Muscle layer of colon (tissue), 2 donors: ENCODE measurements at regions not wholly inside any gene's neighbourhood (a gene's known extent, or its start where the extent isn't known, plus 50 kb on each side); places are given as distances from the start of the nearest gene placed in this dataset.
"Not testable (repeated sequence)": the region's sequence is repeated elsewhere in the genome, so short reads cannot be mapped to it uniquely, and the experiment has no call there.

ENCODE experiments used
- H3K27ac ChIP-seq: one replicate; pipeline ENCODE4 v1.7.0; 2013; ENCODE audit warnings: low read depth, mild to moderate bottlenecking, low read length, moderate library complexity
- H3K27me3 ChIP-seq, 2 donors: one replicate each; pipeline ENCODE4 v1.7.0; 2013; ENCODE audit warnings: low read length in 2 of 2, mild to moderate bottlenecking in 2 of 2; ENCODE audit not compliant: insufficient read depth in 2 of 2, control insufficient read depth in 1 of 2
- H3K36me3 ChIP-seq: one replicate; pipeline ENCODE4 v1.7.0; 2013; ENCODE audit warnings: mild to moderate bottlenecking, low read length; ENCODE audit not compliant: insufficient read depth
- H3K4me1 ChIP-seq: one replicate; pipeline ENCODE4 v1.7.0; 2013; ENCODE audit warnings: mild to moderate bottlenecking, low read length; ENCODE audit not compliant: insufficient read depth
- H3K4me3 ChIP-seq, 2 donors: one replicate each; pipeline ENCODE4 v1.7.0; 2013; ENCODE audit warnings: low read length in 2 of 2, low read depth in 1 of 2, mild to moderate bottlenecking in 1 of 2, moderate library complexity in 1 of 2
- H3K9ac ChIP-seq: one replicate; pipeline ENCODE4 v1.7.0; 2013; ENCODE audit warnings: low read length
- H3K9me3 ChIP-seq: one replicate; pipeline ENCODE4 v1.7.0; 2013; ENCODE audit warnings: mild to moderate bottlenecking, low read length
- donor health status: abdominal sarcoma.
- donor health status: Adenocarcinoma of cecum.

GRCh38 chr14:49297102-49297501 is 289.1 kb downstream of the RPS29 start:
- no peaks in the 10 kb centered on the region for H3K9me3 ChIP-seq
- H3K9ac ChIP-seq: no peak overlapping the region
- no peaks in the 10 kb centered on the region for H3K27me3 ChIP-seq
- H3K36me3 ChIP-seq: no peaks in the 10 kb centered on the region
- no peak overlapping the region for H3K27ac ChIP-seq
- H3K4me1 ChIP-seq: no peaks in the 10 kb centered on the region
- H3K4me3 ChIP-seq: no peak overlapping the region

- Histone ChIP-seq H3K9me3 (no peaks in the 10 kb centered on the region), H3K27ac (no peak overlapping the region), H3K27me3 (no peaks in the 10 kb centered on the region), H3K9ac (no peak overlapping the region), H3K4me3 (no peak overlapping the region), H3K36me3 (no peaks in the 10 kb centered on the region), H3K4me1 (no peaks in the 10 kb centered on the region)
Observed at GRCh38 chr14:49294621-49295148, 291.5 kb downstream of the RPS29 start.

GRCh38 chr14:49287004-49287403 is 299.2 kb downstream of the RPS29 start:
- Histone ChIP-seq H3K27ac (no peak overlapping the region), H3K4me1 (no peaks in the 10 kb centered on the region)

DNA sequence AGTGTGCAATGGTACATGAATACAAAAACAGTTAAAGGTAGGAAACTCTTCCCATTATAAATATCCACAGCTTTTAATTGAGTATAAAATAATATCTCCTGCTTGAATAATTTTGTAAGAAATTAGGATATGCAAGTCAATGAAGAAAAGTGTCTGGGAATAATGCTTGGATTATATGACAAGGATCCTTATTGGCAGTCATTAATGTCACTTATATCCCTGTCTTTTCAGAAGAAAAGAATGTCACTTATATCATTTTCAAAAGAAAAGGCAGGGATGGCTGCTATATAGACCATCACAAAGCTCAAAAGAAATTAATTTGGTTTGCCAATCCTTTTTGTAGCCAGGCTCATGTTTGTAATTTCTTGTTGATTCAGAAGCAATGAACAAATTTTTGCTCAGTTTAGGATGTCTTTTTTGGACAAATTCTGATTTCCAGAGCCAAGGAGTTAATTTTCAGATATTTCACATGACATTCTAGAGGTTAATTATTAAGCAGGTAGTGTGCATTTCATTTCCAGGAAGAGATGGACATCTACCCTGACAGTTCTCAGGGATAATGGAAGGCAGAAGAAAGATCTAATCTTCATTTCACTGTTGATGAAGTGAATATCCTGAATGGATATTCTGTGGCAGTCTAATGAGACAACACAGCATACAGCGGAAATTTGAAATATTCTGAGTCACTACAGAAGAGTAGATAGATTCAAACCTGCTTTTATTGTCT is 299.8 kb downstream of the RPS29 start:
- Histone ChIP-seq H3K9ac (no peak overlapping the region), H3K9me3 (no peaks in the 10 kb centered on the region), H3K4me3 (no peak overlapping the region), H3K27ac (no peak overlapping the region), H3K4me1 (no peaks in the 10 kb centered on the region), H3K27me3 (no peaks in the 10 kb centered on the region), H3K36me3 (no peaks in the 10 kb centered on the region)

More at GRCh38 chr14:49287004-49287403, 299.2 kb downstream of the RPS29 start:
- Histone ChIP-seq H3K9me3 (no peaks in the 10 kb centered on the region), H3K36me3 (no peaks in the 10 kb centered on the region), H3K9ac (no peak overlapping the region), H3K4me3 (no peak overlapping the region), H3K27me3 (no peaks in the 10 kb centered on the region)

DNA sequence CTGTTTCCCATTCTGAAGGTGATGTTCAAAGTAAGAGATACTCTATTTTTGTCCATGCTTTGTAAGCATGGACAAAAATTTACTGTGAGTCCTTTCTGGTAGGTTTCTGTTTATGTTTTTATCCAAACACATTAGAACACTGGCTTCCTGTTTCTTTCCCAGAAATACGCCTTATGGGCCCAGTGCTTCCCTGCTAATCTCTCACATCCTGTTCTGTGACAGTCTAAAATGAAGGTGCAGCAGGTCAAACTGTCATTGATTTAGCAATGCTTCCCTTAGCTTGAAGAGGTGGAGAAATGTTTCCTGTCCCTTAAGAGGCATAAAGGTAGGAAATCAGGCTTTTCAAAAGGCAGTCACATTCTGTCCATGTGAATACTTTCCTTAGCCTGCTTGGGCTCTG is 305.6 kb downstream of the RPS29 start:
- Histone ChIP-seq H3K4me3 (no peak overlapping the region), H3K9me3 (no peaks in the 10 kb centered on the region), H3K4me1 (no peaks in the 10 kb centered on the region), H3K36me3 (no peaks in the 10 kb centered on the region), H3K27me3 (no peaks in the 10 kb centered on the region), H3K27ac (no peak overlapping the region), H3K9ac (no peak overlapping the region)

GRCh38 chr14:49250517-49250916 is 335.7 kb downstream of the RPS29 start:
- Histone ChIP-seq H3K4me1 (no peaks in the 10 kb centered on the region), H3K9ac (no peak overlapping the region), H3K27ac (no peak overlapping the region), H3K36me3 (no peaks in the 10 kb centered on the region), H3K27me3 (no peaks in the 10 kb centered on the region), H3K9me3 (no peaks in the 10 kb centered on the region), H3K4me3 (no peak overlapping the region)

DNA sequence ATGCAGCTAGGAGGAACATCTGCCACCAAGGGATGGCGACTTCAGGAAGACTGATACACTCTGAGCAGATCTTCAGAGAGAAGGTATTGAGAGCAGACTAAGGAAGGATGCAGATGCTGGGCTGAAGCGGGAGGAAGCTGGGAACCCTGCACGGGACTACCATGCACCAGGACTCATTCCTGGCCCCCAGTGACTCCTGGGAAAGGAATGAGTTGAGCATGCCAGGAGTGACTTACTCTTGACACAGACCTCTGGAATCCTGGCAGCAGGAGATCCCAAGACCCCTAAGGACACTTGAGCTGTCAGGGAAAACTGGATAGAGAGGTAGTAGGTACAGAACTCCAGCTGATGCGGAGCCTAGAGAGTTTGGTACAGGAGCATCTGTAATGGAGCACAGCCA is 336.1 kb downstream of the RPS29 start:
- Histone ChIP-seq H3K9me3 (no peaks in the 10 kb centered on the region), H3K27ac (no peak overlapping the region), H3K27me3 (no peaks in the 10 kb centered on the region), H3K36me3 (no peaks in the 10 kb centered on the region), H3K9ac (no peak overlapping the region), H3K4me1 (no peaks in the 10 kb centered on the region), H3K4me3 (no peak overlapping the region)

DNA sequence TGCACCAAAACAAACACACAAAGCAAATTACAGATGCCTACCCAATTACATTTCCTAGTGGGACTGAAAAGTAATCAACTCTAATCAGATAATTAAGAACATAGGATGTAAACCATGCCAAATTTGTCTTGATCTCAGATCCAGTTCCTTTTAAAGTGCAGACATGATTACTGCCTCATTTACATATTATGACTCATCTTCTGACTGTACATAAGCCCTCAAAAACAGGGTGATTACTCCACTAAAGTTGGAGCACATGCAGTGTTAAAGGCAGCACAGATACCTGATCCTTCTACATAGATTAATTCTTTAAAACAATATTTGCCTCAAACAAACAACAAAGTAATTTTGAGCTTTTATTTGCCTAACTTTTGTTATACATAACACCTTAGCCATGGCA is 337.2 kb downstream of the RPS29 start:
- no peaks in the 10 kb centered on the region for H3K4me1 ChIP-seq
- H3K4me3 ChIP-seq: no peak overlapping the region
- no peak overlapping the region for H3K9ac ChIP-seq
- no peaks in the 10 kb centered on the region for H3K36me3 ChIP-seq
- H3K27me3 ChIP-seq: no peaks in the 10 kb centered on the region
- H3K9me3 ChIP-seq: no peaks in the 10 kb centered on the region
- no peak overlapping the region for H3K27ac ChIP-seq

- not testable (repeated sequence) for H3K27ac ChIP-seq
Observed at GRCh38 chr14:49243777-49244176, 342.4 kb downstream of the RPS29 start.

GRCh38 chr14:49240383-49240782 is 345.8 kb downstream of the RPS29 start:
- Histone ChIP-seq H3K9ac (no peak overlapping the region), H3K27ac (no peak overlapping the region), H3K4me3 (no peak overlapping the region), H3K9me3 (no peaks in the 10 kb centered on the region), H3K36me3 (no peaks in the 10 kb centered on the region), H3K4me1 (no peaks in the 10 kb centered on the region), H3K27me3 (no peaks in the 10 kb centered on the region)

More at GRCh38 chr14:49243777-49244176, 342.4 kb downstream of the RPS29 start:
- H3K9me3 ChIP-seq, H3K4me1 ChIP-seq, H3K4me3 ChIP-seq, H3K36me3 ChIP-seq, H3K27me3 ChIP-seq, H3K9ac ChIP-seq: not testable (repeated sequence)

- H3K4me1 ChIP-seq: no peaks in the 10 kb centered on the region
- no peaks in the 10 kb centered on the region for H3K27me3 ChIP-seq
- no peak overlapping the region for H3K9ac ChIP-seq
- no peak overlapping the region for H3K4me3 ChIP-seq
- no peaks in the 10 kb centered on the region for H3K36me3 ChIP-seq
- no peaks in the 10 kb centered on the region for H3K9me3 ChIP-seq
- no peak overlapping the region for H3K27ac ChIP-seq
Observed at GRCh38 chr14:49228552-49228951, 357.6 kb downstream of the RPS29 start.

DNA sequence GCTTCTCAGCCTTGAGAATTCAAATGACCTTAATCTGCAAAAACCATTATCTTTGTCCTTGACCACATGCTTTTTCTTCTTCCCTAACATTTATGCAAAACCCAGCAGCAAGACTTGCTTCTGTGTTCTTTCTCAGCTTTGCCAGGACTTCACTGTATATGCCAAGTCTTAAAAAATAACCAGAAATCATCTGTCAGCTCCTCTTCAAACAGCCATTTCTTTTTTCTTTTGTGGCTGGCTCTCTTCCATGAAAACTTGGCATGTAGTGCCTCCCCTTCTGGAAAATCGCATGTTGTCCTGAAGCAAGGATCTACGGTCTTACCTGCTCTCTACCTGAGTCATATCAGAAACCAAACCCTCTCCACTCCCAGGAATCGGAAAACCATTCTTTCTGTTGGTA is 364.9 kb downstream of the RPS29 start:
- no peaks in the 10 kb centered on the region for H3K36me3 ChIP-seq
- H3K27ac ChIP-seq: no peak overlapping the region
- H3K9ac ChIP-seq: no peak overlapping the region
- no peaks in the 10 kb centered on the region for H3K27me3 ChIP-seq
- no peaks in the 10 kb centered on the region for H3K9me3 ChIP-seq
- no peak overlapping the region for H3K4me3 ChIP-seq
- H3K4me1 ChIP-seq: peaks cover 14% of the 10 kb centered on the region
